ENCODE measurements at regions not wholly inside any gene's neighbourhood (a gene's known extent, or its start where the extent isn't known, plus 50 kb on each side); places are given as distances from the start of the nearest gene placed in this dataset.

DNA sequence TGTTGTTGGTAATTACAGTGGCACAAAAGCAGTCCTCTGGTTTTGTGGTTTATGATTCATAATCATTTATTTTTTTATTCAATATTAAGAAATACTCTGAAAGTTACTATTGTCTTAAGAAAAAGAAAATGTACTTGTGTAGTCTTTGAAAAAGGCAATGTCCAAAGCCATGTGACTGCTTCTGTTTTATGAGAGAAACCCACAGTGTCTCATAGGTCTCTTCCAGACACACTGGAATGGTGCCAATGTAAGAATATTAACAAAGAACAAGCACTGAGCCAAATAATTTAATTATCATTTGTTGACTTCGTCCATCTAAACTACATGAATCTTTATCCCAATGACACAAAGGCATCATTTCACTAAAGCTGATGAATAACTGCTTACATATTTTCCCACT, 62.5 kb downstream of the RPRM start:
- TF ChIP-seq POLR2A (IDR thresholded peaks at IDR 0.05): no peak
- TF ChIP-seq, protein P1, sequence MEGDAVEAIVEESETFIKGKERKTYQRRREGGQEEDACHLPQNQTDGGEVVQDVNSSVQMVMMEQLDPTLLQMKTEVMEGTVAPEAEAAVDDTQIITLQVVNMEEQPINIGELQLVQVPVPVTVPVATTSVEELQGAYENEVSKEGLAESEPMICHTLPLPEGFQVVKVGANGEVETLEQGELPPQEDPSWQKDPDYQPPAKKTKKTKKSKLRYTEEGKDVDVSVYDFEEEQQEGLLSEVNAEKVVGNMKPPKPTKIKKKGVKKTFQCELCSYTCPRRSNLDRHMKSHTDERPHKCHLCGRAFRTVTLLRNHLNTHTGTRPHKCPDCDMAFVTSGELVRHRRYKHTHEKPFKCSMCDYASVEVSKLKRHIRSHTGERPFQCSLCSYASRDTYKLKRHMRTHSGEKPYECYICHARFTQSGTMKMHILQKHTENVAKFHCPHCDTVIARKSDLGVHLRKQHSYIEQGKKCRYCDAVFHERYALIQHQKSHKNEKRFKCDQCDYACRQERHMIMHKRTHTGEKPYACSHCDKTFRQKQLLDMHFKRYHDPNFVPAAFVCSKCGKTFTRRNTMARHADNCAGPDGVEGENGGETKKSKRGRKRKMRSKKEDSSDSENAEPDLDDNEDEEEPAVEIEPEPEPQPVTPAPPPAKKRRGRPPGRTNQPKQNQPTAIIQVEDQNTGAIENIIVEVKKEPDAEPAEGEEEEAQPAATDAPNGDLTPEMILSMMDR (IDR thresholded peaks at IDR 0.05 in 4 of 5, conservative IDR thresholded peaks at IDR 0.05 in 1 of 5): no peak
